ENCODE measurements at regions not wholly inside any gene's neighbourhood (a gene's known extent, or its start where the extent isn't known, plus 50 kb on each side); places are given as distances from the start of the nearest gene placed in this dataset.

- TF ChIP-seq CTCF (IDR thresholded peaks at IDR 0.05; ENCODE audit: low read depth, low read length) = no peak
- no peak for DNase-seq (ENCODE audit: extremely low read depth, low read depth)
These were observed 70.8 kb upstream of the IGF1 start for GRCh38 chr12:102551186-102551585.

GRCh38 chr12:102549691-102550090 is 69.3 kb upstream of the IGF1 start:
- TF ChIP-seq CTCF (IDR thresholded peaks at IDR 0.05; ENCODE audit: low read depth, low read length) = no peak
- DNase-seq (ENCODE audit: extremely low read depth, low read depth) = no peak

GRCh38 chr12:102548543-102548942 is 68.2 kb upstream of the IGF1 start:
- DNase-seq (ENCODE audit: extremely low read depth, low read depth) = no peak

GRCh38 chr12:102543494-102544485 is 63.4 kb upstream of the IGF1 start:
- TF ChIP-seq CTCF (IDR thresholded peaks at IDR 0.05; ENCODE audit: low read depth, low read length) = no peak; the same call in 1 of the 2 replicates
- no peak for DNase-seq (ENCODE audit: extremely low read depth, low read depth)

More at GRCh38 chr12:102548543-102548942, 68.2 kb upstream of the IGF1 start:
- no peak for TF ChIP-seq CTCF (IDR thresholded peaks at IDR 0.05; ENCODE audit: low read depth, low read length)

- no peak for DNase-seq (ENCODE audit: extremely low read depth, low read depth)
- no peak for TF ChIP-seq CTCF (IDR thresholded peaks at IDR 0.05; ENCODE audit: low read depth, low read length)
These were observed 62.6 kb upstream of the IGF1 start for GRCh38 chr12:102542816-102543440.

- TF ChIP-seq CTCF (IDR thresholded peaks at IDR 0.05; ENCODE audit: low read depth, low read length) = no peak
- DNase-seq (ENCODE audit: extremely low read depth, low read depth) = no peak
These were observed 60.5 kb upstream of the IGF1 start for GRCh38 chr12:102540815-102541385.
